Activated CD4-positive, alpha-beta memory T cell treated with anti-CD3 and anti-CD28 coated beads for 36 hours (primary cell): ENCODE measurements at regions not wholly inside any gene's neighbourhood (a gene's known extent, or its start where the extent isn't known, plus 50 kb on each side); places are given as distances from the start of the nearest gene placed in this dataset.

Experiments used
- CTCF ChIA-PET: fragments of 350-600 bp; sonication (Branson Sonifier 250); formaldehyde crosslinking; loops from one replicate; lab custom pipeline; 2021; ENCODE audit warnings: antibody characterized with exemption, inconsistent platforms; lab: Charles Lee
- POLR2A ChIA-PET: fragments of 350-600 bp; sonication (Branson Sonifier 250); formaldehyde crosslinking; loops from one replicate; lab custom pipeline; 2021; ENCODE audit warnings: antibody characterized with exemption; lab: Charles Lee
- DNase-seq: peaks from one replicate; pipeline ENCODE4 v3.0.0-alpha.2; 2020
- H3K27ac Mint-ChIP-seq: one replicate; pipeline ENCODE4 v1.8.0; 2021; ENCODE audit warnings: mixed read lengths
- H3K27me3 Mint-ChIP-seq: one replicate; pipeline ENCODE4 v1.8.0; 2021; ENCODE audit warnings: mixed read lengths
- H3K36me3 Mint-ChIP-seq: one replicate; pipeline ENCODE4 v1.8.0; 2021; ENCODE audit warnings: mixed read lengths
- H3K4me1 Mint-ChIP-seq: one replicate; pipeline ENCODE4 v1.8.0; 2021; ENCODE audit warnings: low read depth, mixed read lengths
- H3K4me3 Mint-ChIP-seq: one replicate; pipeline ENCODE4 v1.8.0; 2021; ENCODE audit warnings: mild to moderate bottlenecking, mixed read lengths
- H3K9me3 Mint-ChIP-seq: one replicate; pipeline ENCODE4 v1.8.0; 2021; ENCODE audit warnings: mixed read lengths
- intact Hi-C: fragments of 100-400 bp; cut with micrococcal nuclease; formaldehyde crosslinking; loops from one replicate; pipeline ENCODE4 v1.15.1; 2023

DNA sequence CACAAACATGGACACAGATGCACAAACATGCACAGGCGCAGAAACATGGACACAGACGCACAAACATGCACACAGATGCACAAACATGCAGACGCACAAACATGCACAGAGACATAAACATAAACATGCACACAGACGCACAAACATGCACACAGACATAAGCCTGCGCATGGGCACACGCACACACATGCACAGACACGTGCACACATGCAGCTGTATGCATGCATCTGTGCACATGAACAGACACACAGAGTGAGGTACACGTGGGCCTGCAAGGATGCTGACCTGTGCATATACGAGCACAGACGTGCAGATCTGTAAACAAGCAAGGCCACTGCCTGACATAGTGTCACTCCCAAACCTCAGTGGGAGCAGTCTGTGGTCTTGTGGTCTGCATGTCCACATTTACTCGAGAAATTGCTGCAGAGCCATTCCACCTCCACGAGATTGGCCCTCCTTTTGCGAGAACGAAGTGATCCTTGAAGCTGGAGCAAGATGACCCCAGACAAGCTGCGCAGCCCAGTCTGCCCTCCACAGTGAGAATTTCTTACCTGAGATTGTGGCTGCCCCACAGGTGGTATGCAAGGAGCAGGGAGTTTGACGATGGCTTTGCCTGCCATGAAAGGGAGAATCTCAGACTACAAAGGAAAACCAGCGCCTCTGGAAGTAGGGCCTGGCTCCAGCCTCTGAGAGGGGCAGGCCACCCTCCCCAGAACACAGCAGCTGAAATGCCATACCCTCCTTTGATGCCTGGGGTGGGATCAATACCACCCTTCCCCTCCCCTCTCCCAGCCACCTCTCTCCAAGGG lies 299.9 kb downstream of the BRD1 start:
- ChIA-PET POLR2A (no interaction called here), CTCF (no interaction called here)
- DNase-seq: no peak
- Mint-ChIP-seq H3K4me3 (no peak overlapping the region), H3K4me1 (no peaks in the 10 kb centered on the region), H3K9me3 (no peaks in the 10 kb centered on the region), H3K27me3 (no peaks in the 10 kb centered on the region), H3K27ac (no peak overlapping the region), H3K36me3 (no peaks in the 10 kb centered on the region)
- intact Hi-C loops: no loop called here

DNA sequence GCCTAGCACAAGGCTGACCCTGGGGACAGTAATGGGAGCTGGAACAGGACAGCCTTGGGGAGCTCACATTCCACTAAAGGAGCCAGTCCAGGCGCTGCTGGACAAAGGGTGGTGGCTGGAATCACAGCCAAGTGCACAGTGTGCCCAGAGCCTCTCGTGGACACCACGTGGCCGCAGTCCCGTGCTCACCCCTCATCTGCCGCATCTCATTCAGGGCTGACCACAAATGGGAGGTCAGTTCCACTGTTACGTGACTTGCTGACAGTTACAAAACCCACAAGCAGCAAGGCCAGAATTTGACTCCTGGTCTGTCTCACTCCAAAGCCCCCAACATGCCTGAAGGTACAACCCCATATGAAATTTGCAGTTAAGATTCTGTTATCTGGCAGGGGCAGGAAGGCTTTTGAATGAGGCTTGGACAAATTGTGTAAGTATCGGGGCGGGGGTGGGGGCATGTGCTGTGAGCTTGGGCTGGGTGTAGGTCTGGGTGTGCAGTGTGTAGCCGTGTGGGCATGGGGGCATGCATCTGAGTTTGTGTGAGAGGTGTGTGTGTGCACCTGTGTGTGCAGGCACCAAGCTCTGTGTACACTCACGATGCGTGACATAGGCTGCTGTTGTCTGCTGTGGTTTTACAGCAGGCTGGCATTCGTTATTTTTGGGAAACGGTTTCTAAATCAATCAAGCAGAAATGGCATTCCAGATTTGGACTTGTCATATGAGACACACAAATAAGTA lies 301.7 kb downstream of the BRD1 start:
- no peak overlapping the region for H3K27ac Mint-ChIP-seq
- H3K9me3 Mint-ChIP-seq: no peaks in the 10 kb centered on the region
- ChIA-PET CTCF (no interaction called here), POLR2A (no interaction called here)
- H3K27me3 Mint-ChIP-seq: no peaks in the 10 kb centered on the region
- no peaks in the 10 kb centered on the region for H3K4me1 Mint-ChIP-seq
- no peak overlapping the region for H3K4me3 Mint-ChIP-seq
- H3K36me3 Mint-ChIP-seq: no peaks in the 10 kb centered on the region
- no peak for DNase-seq
- intact Hi-C loops: no loop called here

GRCh38 chr22:49525360-49525759 lies 302.3 kb downstream of the BRD1 start:
- DNase-seq: no peak
- H3K9me3 Mint-ChIP-seq: no peaks in the 10 kb centered on the region
- no peaks in the 10 kb centered on the region for H3K36me3 Mint-ChIP-seq
- ChIA-PET POLR2A (no interaction called here), CTCF (no interaction called here)
- no peak overlapping the region for H3K4me3 Mint-ChIP-seq
- intact Hi-C loops: no loop called here
- H3K27ac Mint-ChIP-seq: no peak overlapping the region
- H3K4me1 Mint-ChIP-seq: no peaks in the 10 kb centered on the region
- H3K27me3 Mint-ChIP-seq: no peaks in the 10 kb centered on the region

DNA sequence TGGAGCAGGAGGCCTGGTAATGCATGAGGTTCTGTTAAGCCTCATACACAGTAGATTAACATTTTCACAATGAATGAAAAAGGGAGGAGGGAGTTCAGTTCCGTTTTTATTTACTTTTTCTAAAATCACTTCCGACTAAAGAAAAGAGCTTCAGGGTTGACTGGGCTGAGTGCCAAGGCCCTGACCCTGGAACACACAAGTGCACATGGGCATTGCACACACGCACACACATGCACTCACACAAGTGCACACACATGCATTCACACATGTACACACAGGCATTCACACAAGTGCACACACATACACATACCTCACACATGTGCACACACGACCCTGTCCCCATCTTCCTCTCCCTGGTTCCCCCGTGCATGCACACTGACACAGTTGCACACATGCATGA lies 303.3 kb downstream of the BRD1 start:
- POLR2A ChIA-PET: no interaction called here
- Mint-ChIP-seq H3K9me3 (no peaks in the 10 kb centered on the region), H3K4me3 (no peak overlapping the region), H3K4me1 (no peaks in the 10 kb centered on the region), H3K27ac (no peak overlapping the region), H3K36me3 (no peaks in the 10 kb centered on the region), H3K27me3 (no peaks in the 10 kb centered on the region)
- intact Hi-C loops: no loop called here
- no peak for DNase-seq
- CTCF ChIA-PET: no interaction called here

- intact Hi-C loops: no loop called here
- DNase-seq: no peak
- Mint-ChIP-seq H3K4me3 (no peak overlapping the region), H3K36me3 (no peaks in the 10 kb centered on the region), H3K27ac (no peak overlapping the region), H3K27me3 (no peaks in the 10 kb centered on the region), H3K4me1 (no peaks in the 10 kb centered on the region), H3K9me3 (no peaks in the 10 kb centered on the region)
- CTCF ChIA-PET: no interaction called here
- POLR2A ChIA-PET: no interaction called here
These were observed 304.2 kb downstream of the BRD1 start for GRCh38 chr22:49523374-49524008.

DNA sequence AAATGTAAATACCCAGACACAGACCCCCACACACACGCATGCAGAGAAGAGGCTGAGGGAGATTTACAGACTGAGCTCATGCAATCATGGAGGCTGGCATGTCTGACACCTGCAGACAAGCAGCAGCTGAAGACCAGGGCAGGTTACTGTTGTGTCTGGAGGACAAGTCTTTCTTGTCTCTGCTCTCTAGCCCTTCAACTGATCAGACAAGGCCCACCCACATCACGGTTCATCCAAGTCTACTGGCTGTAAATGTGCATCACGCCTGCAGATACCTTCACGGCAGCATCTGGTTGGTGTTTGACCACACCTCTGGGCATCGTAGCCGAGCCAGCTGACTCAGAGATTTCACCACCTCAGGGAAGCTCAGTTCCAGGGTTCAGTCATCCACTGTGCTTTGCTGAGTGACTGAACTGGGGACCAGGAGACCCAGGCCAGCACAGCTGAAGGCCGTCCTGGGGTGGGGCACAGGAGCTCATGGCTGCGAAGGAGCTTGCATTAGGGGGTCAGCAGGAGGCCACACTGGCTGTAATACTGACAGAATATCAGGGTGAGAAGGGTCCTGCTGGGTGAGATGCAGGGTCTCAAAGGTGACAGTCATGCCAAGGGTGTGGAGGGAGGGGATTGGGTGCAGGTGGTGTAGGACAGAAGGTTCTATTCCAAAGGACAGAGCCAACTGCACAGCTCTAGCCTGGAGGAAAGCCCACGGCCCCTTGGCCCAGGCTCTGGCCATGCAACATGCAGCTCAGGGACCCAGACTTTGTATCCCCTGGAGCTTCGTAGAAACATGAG lies 304.9 kb downstream of the BRD1 start:
- intact Hi-C loops: no loop called here
- CTCF ChIA-PET: no interaction called here
- DNase-seq: no peak

DNA sequence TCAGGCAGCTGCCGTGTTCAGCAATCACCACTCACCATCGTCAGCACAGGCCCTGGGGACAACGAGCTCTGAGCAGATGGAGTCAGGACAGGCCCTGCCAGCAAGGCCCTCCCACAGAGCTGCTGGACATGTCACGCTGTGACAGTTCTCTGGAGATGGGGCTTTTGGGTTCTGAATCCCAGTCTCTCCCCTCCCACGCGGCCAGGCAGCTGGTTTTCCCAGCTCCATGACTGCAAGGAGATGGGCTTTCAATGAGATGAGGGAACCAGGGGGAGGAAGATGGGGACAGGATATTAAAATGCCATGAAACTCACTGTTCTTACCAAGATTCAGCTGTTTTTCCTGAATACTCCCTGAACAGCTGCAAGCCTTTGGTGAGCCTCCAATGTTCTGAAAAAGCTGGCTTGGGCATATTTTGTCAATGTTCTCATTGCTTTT lies 305.9 kb downstream of the BRD1 start:
- ChIA-PET CTCF (no interaction called here), POLR2A (no interaction called here)
- DNase-seq: no peak
- H3K9me3 Mint-ChIP-seq: no peaks in the 10 kb centered on the region
- intact Hi-C loops: no loop called here
- H3K4me1 Mint-ChIP-seq: no peaks in the 10 kb centered on the region
- H3K36me3 Mint-ChIP-seq: no peaks in the 10 kb centered on the region
- no peak overlapping the region for H3K27ac Mint-ChIP-seq
- no peaks in the 10 kb centered on the region for H3K27me3 Mint-ChIP-seq
- no peak overlapping the region for H3K4me3 Mint-ChIP-seq

More for the DNA sequence above, 304.9 kb downstream of the BRD1 start:
- Mint-ChIP-seq H3K36me3 (no peaks in the 10 kb centered on the region), H3K27ac (no peak overlapping the region), H3K9me3 (no peaks in the 10 kb centered on the region), H3K4me3 (no peak overlapping the region), H3K4me1 (no peaks in the 10 kb centered on the region), H3K27me3 (no peaks in the 10 kb centered on the region)
- POLR2A ChIA-PET: no interaction called here

GRCh38 chr22:49519117-49519737 lies 308.4 kb downstream of the BRD1 start:
- H3K4me1 Mint-ChIP-seq: no peaks in the 10 kb centered on the region
- no peak for DNase-seq
- POLR2A ChIA-PET: no interaction called here
- no peaks in the 10 kb centered on the region for H3K36me3 Mint-ChIP-seq
- H3K9me3 Mint-ChIP-seq: no peaks in the 10 kb centered on the region
- CTCF ChIA-PET: no interaction called here
- intact Hi-C loops: no loop called here
- no peak overlapping the region for H3K27ac Mint-ChIP-seq
- no peak overlapping the region for H3K4me3 Mint-ChIP-seq
- no peaks in the 10 kb centered on the region for H3K27me3 Mint-ChIP-seq

GRCh38 chr22:49518436-49518970 lies 309.2 kb downstream of the BRD1 start:
- H3K27me3 Mint-ChIP-seq: no peaks in the 10 kb centered on the region
- H3K27ac Mint-ChIP-seq: no peak overlapping the region
- H3K4me1 Mint-ChIP-seq: peaks cover 3% of the 10 kb centered on the region
- no peak for DNase-seq
- intact Hi-C loops: no loop called here
- no peak overlapping the region for H3K4me3 Mint-ChIP-seq
- ChIA-PET CTCF (no interaction called here), POLR2A (no interaction called here)
- no peaks in the 10 kb centered on the region for H3K36me3 Mint-ChIP-seq
- H3K9me3 Mint-ChIP-seq: no peaks in the 10 kb centered on the region

GRCh38 chr22:49517667-49518185 lies 309.9 kb downstream of the BRD1 start:
- intact Hi-C loops: no loop called here
- ChIA-PET CTCF (no interaction called here), POLR2A (no interaction called here)
- H3K4me1 Mint-ChIP-seq: peaks cover 3% of the 10 kb centered on the region
- no peaks in the 10 kb centered on the region for H3K36me3 Mint-ChIP-seq
- no peak overlapping the region for H3K4me3 Mint-ChIP-seq
- no peaks in the 10 kb centered on the region for H3K9me3 Mint-ChIP-seq
- no peak for DNase-seq
- H3K27me3 Mint-ChIP-seq: no peaks in the 10 kb centered on the region
- H3K27ac Mint-ChIP-seq: no peak overlapping the region

- POLR2A ChIA-PET: no interaction called here
- peaks cover under 1% of the 10 kb centered on the region for H3K9me3 Mint-ChIP-seq
- CTCF ChIA-PET: no interaction called here
- peaks cover 6% of the 10 kb centered on the region for H3K4me1 Mint-ChIP-seq
- no peaks in the 10 kb centered on the region for H3K36me3 Mint-ChIP-seq
- DNase-seq: no peak
- no peak overlapping the region for H3K27ac Mint-ChIP-seq
- H3K27me3 Mint-ChIP-seq: no peaks in the 10 kb centered on the region
- no peak overlapping the region for H3K4me3 Mint-ChIP-seq
- intact Hi-C loops: no loop called here
These were observed 310.5 kb downstream of the BRD1 start for GRCh38 chr22:49517211-49517610.
